Endothelial cell of umbilical vein (primary cell): ENCODE measurements at regions not wholly inside any gene's neighbourhood (a gene's known extent, or its start where the extent isn't known, plus 50 kb on each side); places are given as distances from the start of the nearest gene placed in this dataset.

Source experiments
- BruUV-seq: library from RNA; stranded (reverse); fragments of 400-500 nt; replicated peaks from 2 replicates; lab custom pipeline; 2021; lab: Mats Ljungman, UMichigan
- CTCF ChIA-PET: fragments of 300-600, 350-600 bp; sonication (Branson Sonifier 250); formaldehyde crosslinking; loops from one replicate; lab custom pipeline; 2021; ENCODE audit warnings: antibody characterized with exemption, inconsistent platforms; lab: Charles Lee
- POLR2A ChIA-PET: fragments of 300-600, 350-600 bp; sonication (Branson Sonifier 250); formaldehyde crosslinking; loops from one replicate; lab custom pipeline; 2021; ENCODE audit warnings: antibody characterized with exemption, inconsistent platforms; lab: Charles Lee
- DNase-seq: peaks from one replicate; pipeline ENCODE4 v3.0.0-alpha.2; 2011; ENCODE audit warnings: low read depth, low spot score
- FAIRE-seq: peaks from 2 replicates; lab custom pipeline; 2011; peaks lifted over from hg19 to GRCh38; lab: Jason Lieb, UNC
- H2AFZ ChIP-seq: 2 replicates; pipeline ENCODE4 v1.6.0; 2012; ENCODE audit warnings: low read depth, low read length, control low read depth, inconsistent platforms
- H3K27ac ChIP-seq: 2 replicates; pipeline ENCODE4 v1.5.1; 2011; ENCODE audit warnings: low read depth, mild to moderate bottlenecking, control low read depth, low read length, moderate library complexity; ENCODE audit not compliant: insufficient read depth
- H3K27me3 ChIP-seq, 2 experiments: 2 replicates each; pipeline versions ENCODE4 v1.6.0 to v1.6.1; 2011; ENCODE audit warnings: low read length in 2 of 2, mixed read lengths in 1 of 2; ENCODE audit not compliant: control insufficient read depth in 2 of 2, insufficient read depth in 2 of 2
- H3K36me3 ChIP-seq, 2 experiments: 2 replicates in 1 of 2; 3 replicates in 1 of 2; pipeline ENCODE4 v1.5.1; 2011; ENCODE audit warnings: low read length in 2 of 2, mild to moderate bottlenecking in 1 of 2, moderate library complexity in 1 of 2; ENCODE audit not compliant: control insufficient read depth in 2 of 2, insufficient read depth in 2 of 2; ENCODE audit errors: extremely low read depth in 1 of 2
- H3K4me1 ChIP-seq: 3 replicates; pipeline ENCODE4 v1.5.1; 2011; ENCODE audit warnings: mild to moderate bottlenecking, low read length; ENCODE audit not compliant: control insufficient read depth, insufficient read depth; ENCODE audit errors: extremely low read depth
- H3K4me2 ChIP-seq: 2 replicates; pipeline ENCODE4 v1.6.1; 2011; ENCODE audit warnings: low read length, control low read depth, mixed read lengths; ENCODE audit not compliant: insufficient read depth
- H3K4me3 ChIP-seq, 3 experiments: fragments of 200-600 bp in 1 of 3; sonication (generic), shearing (Covaris generic) in 1 of 3; replicated peaks in 1 of 3; 2 replicates each; pipeline ENCODE4 v1.5.1; 2011 to 2016; ENCODE audit warnings: control low read depth in 3 of 3, low read length in 3 of 3, mild to moderate bottlenecking in 2 of 3, inconsistent platforms in 1 of 3, low read depth in 1 of 3, moderate library complexity in 1 of 3; ENCODE audit not compliant: insufficient read depth in 1 of 3
- H3K79me2 ChIP-seq: 2 replicates; pipeline ENCODE4 v1.6.0; 2012; ENCODE audit warnings: low read length, inconsistent platforms; ENCODE audit not compliant: control insufficient read depth, insufficient read depth
- H3K9ac ChIP-seq: replicated peaks from 2 replicates; pipeline ENCODE3; 2011; ENCODE audit warnings: low read length, control low read depth; ENCODE audit not compliant: insufficient read depth; ENCODE audit errors: extremely low read depth
- H3K9me1 ChIP-seq: replicated peaks from 3 replicates; pipeline ENCODE4 v1.6.0; 2011; ENCODE audit warnings: mild to moderate bottlenecking, low read length; ENCODE audit not compliant: control insufficient read depth, insufficient read depth; ENCODE audit errors: extremely low read depth
- H3K9me3 ChIP-seq: replicated peaks from 2 replicates; pipeline ENCODE4 v1.5.1; 2012; ENCODE audit warnings: low read length, inconsistent platforms; ENCODE audit not compliant: control insufficient read depth, insufficient read depth
- H4K20me1 ChIP-seq: replicated peaks from 2 replicates; pipeline ENCODE3; 2011; ENCODE audit warnings: mild to moderate bottlenecking, low read length; ENCODE audit not compliant: control insufficient read depth, insufficient read depth; ENCODE audit errors: extremely low read depth
- EZH2 ChIP-seq: IDR thresholded peaks from 2 replicates; pipeline ENCODE4 v1.6.1; 2012; ENCODE audit warnings: borderline replicate concordance, low read depth, mild to moderate bottlenecking, moderate library complexity, low read length, inconsistent platforms; ENCODE audit not compliant: severe bottlenecking
- FOS ChIP-seq: IDR thresholded peaks from 2 replicates; pipeline ENCODE4 v1.6.1; 2011; ENCODE audit warnings: mild to moderate bottlenecking, low read length, moderate library complexity, borderline replicate concordance; ENCODE audit not compliant: insufficient read depth
- GATA2 ChIP-seq: IDR thresholded peaks from 2 replicates; pipeline ENCODE4 v1.7.0; 2011; ENCODE audit warnings: low read depth, mild to moderate bottlenecking, moderate library complexity, mixed read lengths, low read length; ENCODE audit not compliant: insufficient read length, insufficient read depth
- JUN ChIP-seq: IDR thresholded peaks from 2 replicates; pipeline ENCODE4 v1.6.1; 2011; ENCODE audit warnings: borderline replicate concordance, low read depth; ENCODE audit not compliant: insufficient read length, insufficient read depth
- MYC ChIP-seq: IDR thresholded peaks from one replicate; pipeline ENCODE4 v1.6.1; 2011; ENCODE audit warnings: mild to moderate bottlenecking, low read depth, low read length
- POLR2A ChIP-seq: IDR thresholded peaks from 2 replicates; pipeline ENCODE4 v1.6.1; 2012; ENCODE audit warnings: low read depth, mild to moderate bottlenecking, control low read depth, low read length
- POLR2AphosphoS5 ChIP-seq: IDR thresholded peaks from 2 replicates; pipeline ENCODE4 v1.6.1; 2012; ENCODE audit warnings: low read depth, mild to moderate bottlenecking, control low read depth, low read length, moderate library complexity; ENCODE audit not compliant: insufficient read depth
- dilution Hi-C: fragments of 300-500 bp; cut with MboI; formaldehyde crosslinking; loops from one replicate; pipeline ENCODE4 v1.15.0; 2019; ENCODE audit warnings: low sequenced_read_pairs; ENCODE audit not compliant: extremely low pct_ligation_motif_present
- intact Hi-C: fragments of 100-400 bp; cut with micrococcal nuclease; formaldehyde crosslinking; loops from one replicate; pipeline ENCODE4 v1.10.0; 2022
- TF ChIP-seq, protein P1 (sequence below), 2 donors: IDR thresholded peaks; 1 replicate in 1 of 2; 2 replicates in 1 of 2; pipeline ENCODE4 v1.5.1; 2011; ENCODE audit warnings: low read length in 2 of 2, mild to moderate bottlenecking in 2 of 2, moderate library complexity in 2 of 2, control low read depth in 1 of 2, inconsistent platforms in 1 of 2, low read depth in 1 of 2; ENCODE audit not compliant: insufficient read depth in 1 of 2; ENCODE audit errors: extremely low read depth in 1 of 2
- TF ChIP-seq, protein P2 (sequence below): IDR thresholded peaks from 2 replicates; pipeline ENCODE4 v1.6.1; 2011; ENCODE audit not compliant: insufficient read depth, insufficient read length

GRCh38 chr5:97534166-97534565 is 351.1 kb upstream of the RIOK2 start:
- DNase-seq = peak; percentile 75
- ChIA-PET CTCF (interaction anchor here (0.6 to 4.0 kb wide), 55 partner anchors 8 to 1295 kb away, joined by 3 to 140 read pairs (median 4); no protein-coding TSS in a partner anchor), POLR2A (no interaction called here)
- intact Hi-C loops (loop anchor here (1.0 to 10.0 kb wide), 7 partner anchors 237 to 1235 kb away; partner anchors contain the start of gene RIOK2), dilution Hi-C loops (no loop called here)
- Histone ChIP-seq H3K9ac (no peak overlapping the region), H3K4me1 (peaks cover 3% of the 10 kb centered on the region), H4K20me1 (no peaks in the 10 kb centered on the region), H3K27me3 (no peaks in the 10 kb centered on the region), H3K27ac (no peak overlapping the region), H3K4me3 (no peak overlapping the region), H3K4me2 (no peak overlapping the region), H3K9me1 (no peaks in the 10 kb centered on the region), H2AFZ (peak overlapping the region; percentile 16), H3K9me3 (no peaks in the 10 kb centered on the region), H3K79me2 (no peaks in the 10 kb centered on the region), H3K36me3 (no peaks in the 10 kb centered on the region)
- BruUV-seq = no TSS peak
- TF ChIP-seq, protein P1, sequence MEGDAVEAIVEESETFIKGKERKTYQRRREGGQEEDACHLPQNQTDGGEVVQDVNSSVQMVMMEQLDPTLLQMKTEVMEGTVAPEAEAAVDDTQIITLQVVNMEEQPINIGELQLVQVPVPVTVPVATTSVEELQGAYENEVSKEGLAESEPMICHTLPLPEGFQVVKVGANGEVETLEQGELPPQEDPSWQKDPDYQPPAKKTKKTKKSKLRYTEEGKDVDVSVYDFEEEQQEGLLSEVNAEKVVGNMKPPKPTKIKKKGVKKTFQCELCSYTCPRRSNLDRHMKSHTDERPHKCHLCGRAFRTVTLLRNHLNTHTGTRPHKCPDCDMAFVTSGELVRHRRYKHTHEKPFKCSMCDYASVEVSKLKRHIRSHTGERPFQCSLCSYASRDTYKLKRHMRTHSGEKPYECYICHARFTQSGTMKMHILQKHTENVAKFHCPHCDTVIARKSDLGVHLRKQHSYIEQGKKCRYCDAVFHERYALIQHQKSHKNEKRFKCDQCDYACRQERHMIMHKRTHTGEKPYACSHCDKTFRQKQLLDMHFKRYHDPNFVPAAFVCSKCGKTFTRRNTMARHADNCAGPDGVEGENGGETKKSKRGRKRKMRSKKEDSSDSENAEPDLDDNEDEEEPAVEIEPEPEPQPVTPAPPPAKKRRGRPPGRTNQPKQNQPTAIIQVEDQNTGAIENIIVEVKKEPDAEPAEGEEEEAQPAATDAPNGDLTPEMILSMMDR (IDR thresholded peaks at IDR 0.05; ENCODE audit: extremely low read depth in 1 of 2, insufficient read depth in 1 of 2, low read depth in 1 of 2, low read length in 2 of 2) = peak; percentile 47 to 68
- no peak for TF ChIP-seq MYC
- FAIRE-seq = peak; percentile 79

DNA sequence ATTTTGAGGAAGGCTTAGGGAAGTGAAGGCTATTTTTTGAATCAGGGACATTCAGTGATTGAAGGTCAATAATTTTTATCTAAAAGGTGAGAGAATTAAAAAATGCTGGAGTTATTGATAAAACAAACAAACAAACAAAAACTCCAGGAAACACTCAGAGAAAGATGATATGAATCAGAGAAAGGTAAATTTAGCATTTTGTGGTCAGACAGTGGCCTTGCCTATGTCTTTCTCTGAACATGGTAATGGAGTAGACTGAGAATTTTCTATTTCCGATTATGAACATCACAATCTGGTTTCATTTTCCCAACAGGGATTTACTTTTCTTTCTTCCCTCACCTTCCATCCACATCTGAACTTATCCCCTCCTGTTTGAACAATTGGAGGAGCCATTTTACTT is 353.6 kb upstream of the RIOK2 start:
- Histone ChIP-seq H3K9me3 (no peaks in the 10 kb centered on the region), H3K79me2 (no peaks in the 10 kb centered on the region), H3K27me3 (no peaks in the 10 kb centered on the region), H3K27ac (no peak overlapping the region), H3K9me1 (no peaks in the 10 kb centered on the region), H3K4me2 (no peak overlapping the region), H3K9ac (no peak overlapping the region), H4K20me1 (no peaks in the 10 kb centered on the region), H3K4me1 (no peaks in the 10 kb centered on the region), H2AFZ (no peak overlapping the region), H3K4me3 (no peak overlapping the region), H3K36me3 (no peaks in the 10 kb centered on the region)
- DNase-seq (no peak), FAIRE-seq (no peak)
- BruUV-seq = no TSS peak
- dilution Hi-C loops (no loop called here), intact Hi-C loops (loop anchor here (10.0 kb wide), 1 partner anchor 638 kb away; no protein-coding TSS in a partner anchor)
- CTCF ChIA-PET = no interaction called here
- POLR2A ChIA-PET = no interaction called here
- TF ChIP-seq MYC (no peak), POLR2AphosphoS5 (no peak), FOS (no peak), POLR2A (no peak), GATA2 (no peak), JUN (no peak), EZH2 (no peak)
- TF ChIP-seq, protein P1 (IDR thresholded peaks at IDR 0.05; ENCODE audit: extremely low read depth in 1 of 2, insufficient read depth in 1 of 2, low read depth in 1 of 2, low read length in 2 of 2) = no peak
- TF ChIP-seq, protein P2, sequence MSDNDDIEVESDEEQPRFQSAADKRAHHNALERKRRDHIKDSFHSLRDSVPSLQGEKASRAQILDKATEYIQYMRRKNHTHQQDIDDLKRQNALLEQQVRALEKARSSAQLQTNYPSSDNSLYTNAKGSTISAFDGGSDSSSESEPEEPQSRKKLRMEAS = no peak
